Endothelial cell of umbilical vein (primary cell): ENCODE measurements at regions not wholly inside any gene's neighbourhood (a gene's known extent, or its start where the extent isn't known, plus 50 kb on each side); places are given as distances from the start of the nearest gene placed in this dataset.

Experiments used
- BruUV-seq: library from RNA; stranded (reverse); fragments of 400-500 nt; replicated peaks from 2 replicates; lab custom pipeline; 2021; lab: Mats Ljungman, UMichigan
- CTCF ChIA-PET: fragments of 300-600, 350-600 bp; sonication (Branson Sonifier 250); formaldehyde crosslinking; loops from one replicate; lab custom pipeline; 2021; ENCODE audit warnings: antibody characterized with exemption, inconsistent platforms; lab: Charles Lee
- POLR2A ChIA-PET: fragments of 300-600, 350-600 bp; sonication (Branson Sonifier 250); formaldehyde crosslinking; loops from one replicate; lab custom pipeline; 2021; ENCODE audit warnings: antibody characterized with exemption, inconsistent platforms; lab: Charles Lee
- DNase-seq: peaks from one replicate; pipeline ENCODE4 v3.0.0-alpha.2; 2011; ENCODE audit warnings: low read depth, low spot score
- FAIRE-seq: peaks from 2 replicates; lab custom pipeline; 2011; peaks lifted over from hg19 to GRCh38; lab: Jason Lieb, UNC
- H2AFZ ChIP-seq: 2 replicates; pipeline ENCODE4 v1.6.0; 2012; ENCODE audit warnings: low read depth, low read length, control low read depth, inconsistent platforms
- H3K27ac ChIP-seq: 2 replicates; pipeline ENCODE4 v1.5.1; 2011; ENCODE audit warnings: low read depth, mild to moderate bottlenecking, control low read depth, low read length, moderate library complexity; ENCODE audit not compliant: insufficient read depth
- H3K27me3 ChIP-seq, 2 experiments: 2 replicates each; pipeline versions ENCODE4 v1.6.0 to v1.6.1; 2011; ENCODE audit warnings: low read length in 2 of 2, mixed read lengths in 1 of 2; ENCODE audit not compliant: control insufficient read depth in 2 of 2, insufficient read depth in 2 of 2
- H3K36me3 ChIP-seq, 2 experiments: 2 replicates in 1 of 2; 3 replicates in 1 of 2; pipeline ENCODE4 v1.5.1; 2011; ENCODE audit warnings: low read length in 2 of 2, mild to moderate bottlenecking in 1 of 2, moderate library complexity in 1 of 2; ENCODE audit not compliant: control insufficient read depth in 2 of 2, insufficient read depth in 2 of 2; ENCODE audit errors: extremely low read depth in 1 of 2
- H3K4me1 ChIP-seq: 3 replicates; pipeline ENCODE4 v1.5.1; 2011; ENCODE audit warnings: mild to moderate bottlenecking, low read length; ENCODE audit not compliant: control insufficient read depth, insufficient read depth; ENCODE audit errors: extremely low read depth
- H3K4me2 ChIP-seq: 2 replicates; pipeline ENCODE4 v1.6.1; 2011; ENCODE audit warnings: low read length, control low read depth, mixed read lengths; ENCODE audit not compliant: insufficient read depth
- H3K4me3 ChIP-seq, 3 experiments: fragments of 200-600 bp in 1 of 3; sonication (generic), shearing (Covaris generic) in 1 of 3; replicated peaks in 1 of 3; 2 replicates each; pipeline ENCODE4 v1.5.1; 2011 to 2016; ENCODE audit warnings: control low read depth in 3 of 3, low read length in 3 of 3, mild to moderate bottlenecking in 2 of 3, inconsistent platforms in 1 of 3, low read depth in 1 of 3, moderate library complexity in 1 of 3; ENCODE audit not compliant: insufficient read depth in 1 of 3
- H3K79me2 ChIP-seq: 2 replicates; pipeline ENCODE4 v1.6.0; 2012; ENCODE audit warnings: low read length, inconsistent platforms; ENCODE audit not compliant: control insufficient read depth, insufficient read depth
- H3K9ac ChIP-seq: replicated peaks from 2 replicates; pipeline ENCODE3; 2011; ENCODE audit warnings: low read length, control low read depth; ENCODE audit not compliant: insufficient read depth; ENCODE audit errors: extremely low read depth
- H3K9me1 ChIP-seq: replicated peaks from 3 replicates; pipeline ENCODE4 v1.6.0; 2011; ENCODE audit warnings: mild to moderate bottlenecking, low read length; ENCODE audit not compliant: control insufficient read depth, insufficient read depth; ENCODE audit errors: extremely low read depth
- H3K9me3 ChIP-seq: replicated peaks from 2 replicates; pipeline ENCODE4 v1.5.1; 2012; ENCODE audit warnings: low read length, inconsistent platforms; ENCODE audit not compliant: control insufficient read depth, insufficient read depth
- H4K20me1 ChIP-seq: replicated peaks from 2 replicates; pipeline ENCODE3; 2011; ENCODE audit warnings: mild to moderate bottlenecking, low read length; ENCODE audit not compliant: control insufficient read depth, insufficient read depth; ENCODE audit errors: extremely low read depth
- CTCF ChIP-seq, 2 donors: IDR thresholded peaks; 1 replicate in 1 of 2; 2 replicates in 1 of 2; pipeline ENCODE4 v1.5.1; 2011; ENCODE audit warnings: low read length in 2 of 2, mild to moderate bottlenecking in 2 of 2, moderate library complexity in 2 of 2, control low read depth in 1 of 2, inconsistent platforms in 1 of 2, low read depth in 1 of 2; ENCODE audit not compliant: insufficient read depth in 1 of 2; ENCODE audit errors: extremely low read depth in 1 of 2
- EZH2 ChIP-seq: IDR thresholded peaks from 2 replicates; pipeline ENCODE4 v1.6.1; 2012; ENCODE audit warnings: borderline replicate concordance, low read depth, mild to moderate bottlenecking, moderate library complexity, low read length, inconsistent platforms; ENCODE audit not compliant: severe bottlenecking
- FOS ChIP-seq: IDR thresholded peaks from 2 replicates; pipeline ENCODE4 v1.6.1; 2011; ENCODE audit warnings: mild to moderate bottlenecking, low read length, moderate library complexity, borderline replicate concordance; ENCODE audit not compliant: insufficient read depth
- GATA2 ChIP-seq: IDR thresholded peaks from 2 replicates; pipeline ENCODE4 v1.7.0; 2011; ENCODE audit warnings: low read depth, mild to moderate bottlenecking, moderate library complexity, mixed read lengths, low read length; ENCODE audit not compliant: insufficient read length, insufficient read depth
- JUN ChIP-seq: IDR thresholded peaks from 2 replicates; pipeline ENCODE4 v1.6.1; 2011; ENCODE audit warnings: borderline replicate concordance, low read depth; ENCODE audit not compliant: insufficient read length, insufficient read depth
- MYC ChIP-seq: IDR thresholded peaks from one replicate; pipeline ENCODE4 v1.6.1; 2011; ENCODE audit warnings: mild to moderate bottlenecking, low read depth, low read length
- POLR2A ChIP-seq: IDR thresholded peaks from 2 replicates; pipeline ENCODE4 v1.6.1; 2012; ENCODE audit warnings: low read depth, mild to moderate bottlenecking, control low read depth, low read length
- POLR2AphosphoS5 ChIP-seq: IDR thresholded peaks from 2 replicates; pipeline ENCODE4 v1.6.1; 2012; ENCODE audit warnings: low read depth, mild to moderate bottlenecking, control low read depth, low read length, moderate library complexity; ENCODE audit not compliant: insufficient read depth
- dilution Hi-C: fragments of 300-500 bp; cut with MboI; formaldehyde crosslinking; loops from one replicate; pipeline ENCODE4 v1.15.0; 2019; ENCODE audit warnings: low sequenced_read_pairs; ENCODE audit not compliant: extremely low pct_ligation_motif_present
- intact Hi-C: fragments of 100-400 bp; cut with micrococcal nuclease; formaldehyde crosslinking; loops from one replicate; pipeline ENCODE4 v1.10.0; 2022
- TF ChIP-seq, protein P1 (sequence below): IDR thresholded peaks from 2 replicates; pipeline ENCODE4 v1.6.1; 2011; ENCODE audit not compliant: insufficient read depth, insufficient read length

DNA sequence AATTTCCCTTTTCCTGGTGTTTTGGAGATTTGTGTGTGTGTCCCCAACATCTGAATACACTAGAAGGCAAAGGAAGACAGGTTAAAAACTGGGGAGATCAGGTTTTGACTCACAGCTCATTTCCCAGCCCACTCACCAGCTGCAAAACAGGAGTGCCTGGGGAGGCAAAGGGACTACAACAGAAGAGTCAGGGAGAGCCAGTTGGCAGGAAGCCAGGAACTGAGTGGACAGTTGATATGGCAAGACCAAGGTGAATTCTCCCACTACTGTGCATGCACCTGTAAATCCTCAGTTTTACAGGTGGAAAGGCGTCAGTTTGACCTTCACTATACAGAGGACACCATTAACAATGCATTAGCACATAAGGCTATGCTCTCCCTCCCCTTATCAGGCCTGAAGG is 901.5 kb upstream of the SEMA6D start:
- Histone ChIP-seq H3K27ac (no peak overlapping the region), H2AFZ (no peak overlapping the region), H3K4me1 (no peaks in the 10 kb centered on the region), H3K79me2 (no peaks in the 10 kb centered on the region), H3K4me2 (no peak overlapping the region), H3K36me3 (no peaks in the 10 kb centered on the region), H3K27me3 (no peaks in the 10 kb centered on the region), H3K9me1 (no peaks in the 10 kb centered on the region), H3K9me3 (no peaks in the 10 kb centered on the region), H3K4me3 (no peak overlapping the region), H3K9ac (no peak overlapping the region), H4K20me1 (no peaks in the 10 kb centered on the region)
- dilution Hi-C loops (no loop called here), intact Hi-C loops (no loop called here)
- FAIRE-seq (no peak), DNase-seq (no peak)
- TF ChIP-seq CTCF (IDR thresholded peaks at IDR 0.05; ENCODE audit: extremely low read depth in 1 of 2, insufficient read depth in 1 of 2, low read depth in 1 of 2, low read length in 2 of 2) (no peak), MYC (no peak), FOS (no peak), POLR2AphosphoS5 (no peak), EZH2 (no peak), JUN (no peak), GATA2 (no peak), POLR2A (no peak)
- TF ChIP-seq, protein P1, sequence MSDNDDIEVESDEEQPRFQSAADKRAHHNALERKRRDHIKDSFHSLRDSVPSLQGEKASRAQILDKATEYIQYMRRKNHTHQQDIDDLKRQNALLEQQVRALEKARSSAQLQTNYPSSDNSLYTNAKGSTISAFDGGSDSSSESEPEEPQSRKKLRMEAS, result no peak
- ChIA-PET POLR2A (no interaction called here), CTCF (no interaction called here)
- BruUV-seq, result no TSS peak
